GM21528 (cell line): ENCODE measurements at regions not wholly inside any gene's neighbourhood (a gene's known extent, or its start where the extent isn't known, plus 50 kb on each side); places are given as distances from the start of the nearest gene placed in this dataset.
"Not testable (repeated sequence)": the region's sequence is repeated elsewhere in the genome, so short reads cannot be mapped to it uniquely, and the experiment has no call there.

Experiments used
- ATAC-seq: cut with Tn5 transposase; IDR thresholded peaks from one replicate; pipeline ENCODE4 v1.9.1; 2021; ENCODE audit warnings: mild to moderate bottlenecking, moderate library complexity; ENCODE audit not compliant: unreplicated experiment, low FRiP score

DNA sequence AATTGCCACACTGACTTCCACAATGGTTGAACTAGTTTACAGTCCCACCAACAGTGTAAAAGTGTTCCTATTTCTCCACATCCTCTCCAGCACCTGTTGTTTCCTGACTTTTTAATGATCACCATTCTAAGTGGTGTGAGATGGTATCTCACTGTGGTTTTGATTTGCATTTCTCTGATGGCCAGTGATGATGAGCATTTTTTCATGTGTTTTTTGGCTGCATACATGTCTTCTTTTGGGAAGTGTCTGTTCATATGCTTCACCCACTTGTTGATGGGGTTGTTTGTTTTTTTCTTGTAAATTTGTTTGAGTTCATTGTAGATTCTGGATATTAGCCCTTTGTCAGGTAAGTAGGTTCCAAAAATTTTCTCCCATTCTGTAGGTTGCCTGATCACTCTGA, 148.5 kb upstream of the ACTBL2 start:
- not testable (repeated sequence) for ATAC-seq

DNA sequence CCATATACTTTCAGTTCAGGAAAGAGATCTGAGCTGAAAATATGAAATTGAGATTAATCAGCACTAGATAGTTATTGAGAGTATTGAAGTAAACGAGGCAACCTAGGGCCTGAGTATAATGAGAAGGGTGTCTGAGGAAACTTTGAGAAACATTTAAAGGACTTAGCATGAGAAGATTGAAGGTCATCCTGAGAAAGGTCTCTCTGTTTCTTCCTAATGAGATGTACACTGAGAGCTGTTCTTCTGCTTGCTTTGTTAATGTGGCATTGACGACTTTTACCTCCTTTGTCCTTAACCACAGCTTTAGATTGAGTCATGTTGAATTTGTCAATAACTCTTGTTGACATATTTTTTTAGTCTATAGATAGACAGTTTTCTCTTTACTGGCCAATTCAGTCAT, 145.1 kb upstream of the ACTBL2 start:
- no peak for ATAC-seq

DNA sequence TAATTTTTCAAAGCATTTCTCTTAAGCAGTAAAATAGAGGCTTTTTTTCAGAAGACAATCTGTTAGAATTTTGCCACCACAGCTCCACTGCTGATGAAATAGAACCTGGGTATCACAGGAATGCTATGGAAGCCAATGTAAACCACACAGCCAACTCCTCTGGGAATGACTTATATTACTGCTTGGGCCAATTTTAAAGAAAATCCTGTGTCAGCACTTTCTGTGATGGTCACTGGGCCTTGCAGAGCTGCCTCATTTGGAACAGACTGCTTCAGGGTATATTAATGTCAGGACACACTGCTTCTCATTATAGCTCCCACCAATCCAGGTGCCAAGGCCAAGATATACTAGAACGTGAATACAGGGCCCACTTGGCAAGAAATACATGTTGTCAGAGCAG, 144.1 kb upstream of the ACTBL2 start:
- ATAC-seq: no peak

DNA sequence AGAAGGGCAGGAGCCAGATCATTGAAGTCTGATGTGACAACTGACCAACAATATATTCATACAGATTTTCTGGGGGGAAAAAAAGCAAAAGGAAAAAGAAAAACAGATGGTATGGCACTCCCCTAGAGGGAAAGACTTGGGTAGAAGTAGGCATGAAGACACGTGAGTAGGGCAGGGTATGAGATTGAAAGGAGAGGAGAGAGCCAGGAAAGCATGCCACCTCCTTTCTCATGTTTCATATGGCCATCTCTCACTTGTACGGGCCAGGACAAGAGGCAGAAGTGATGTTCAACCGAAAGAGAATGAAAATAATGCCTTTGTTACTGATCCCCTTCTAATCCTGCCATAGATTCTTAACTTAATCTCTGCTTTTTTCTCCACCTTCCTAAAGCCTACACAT, 139.0 kb upstream of the ACTBL2 start:
- ATAC-seq: no peak

DNA sequence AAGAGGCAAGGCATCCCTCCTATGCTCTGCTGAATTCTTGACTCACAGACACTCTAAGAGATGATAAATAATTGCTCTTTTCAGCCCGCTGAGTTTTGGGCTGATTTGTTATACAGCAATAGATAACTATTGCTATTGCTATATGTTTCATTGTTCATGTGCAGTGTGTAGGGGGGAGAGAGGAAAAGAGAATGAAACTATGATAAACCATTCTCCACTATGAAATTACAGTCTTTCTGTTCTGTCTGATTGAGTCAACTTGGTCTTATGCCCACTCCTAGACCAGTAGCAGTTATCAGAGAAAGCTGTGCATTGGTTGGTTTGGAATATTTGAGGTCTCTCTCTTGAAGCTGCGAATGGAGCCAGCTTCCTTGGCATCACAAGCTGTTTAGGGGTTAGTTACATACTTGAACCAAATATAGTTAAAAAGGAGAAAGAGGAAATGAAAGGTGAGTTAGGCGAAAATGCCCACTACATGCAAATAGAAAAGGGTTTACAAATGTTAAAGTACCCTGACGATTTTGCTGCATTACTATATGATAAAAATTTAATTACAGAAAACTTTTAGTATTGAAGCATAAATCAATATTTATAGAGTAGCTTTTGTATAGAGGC, 136.3 kb upstream of the ACTBL2 start:
- ATAC-seq: no peak

DNA sequence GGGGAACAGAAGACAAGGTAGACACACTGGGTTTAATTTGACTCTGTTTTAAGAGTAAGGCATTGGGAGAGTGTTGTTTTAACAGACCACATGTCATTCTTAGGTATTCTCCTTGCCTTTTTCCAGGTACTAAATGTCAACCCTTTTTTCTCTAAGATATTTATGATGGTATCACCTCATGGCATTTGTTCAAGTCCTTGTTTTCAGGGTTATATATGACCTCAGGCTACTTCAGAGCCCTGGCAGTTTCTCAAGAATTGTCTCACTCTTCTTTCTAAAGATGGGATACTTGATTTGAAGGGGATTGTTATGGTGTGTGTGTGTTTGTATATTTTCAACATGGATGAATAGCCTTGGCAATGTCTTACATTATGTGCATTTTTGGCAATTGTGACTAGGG, 131.1 kb upstream of the ACTBL2 start:
- no peak for ATAC-seq

DNA sequence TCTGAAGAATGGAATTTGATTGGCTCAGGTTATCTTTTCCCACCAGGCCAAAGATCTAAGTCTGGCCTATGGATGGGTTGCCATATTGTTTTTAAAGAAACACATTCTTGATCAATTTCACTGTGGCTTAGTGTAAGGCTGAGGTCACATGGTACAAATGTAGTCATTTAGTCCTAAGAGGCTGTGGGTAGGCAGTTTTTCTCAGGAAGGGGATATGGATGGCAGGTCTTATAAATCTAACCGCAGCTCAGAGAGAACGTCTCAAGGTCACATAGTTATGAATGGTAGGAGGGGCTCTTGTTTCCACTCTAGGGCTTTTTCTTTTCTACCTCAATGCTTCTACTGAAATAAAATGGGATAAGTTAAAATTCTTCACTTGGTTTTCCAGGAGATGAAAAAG, 128.6 kb upstream of the ACTBL2 start:
- no peak for ATAC-seq

DNA sequence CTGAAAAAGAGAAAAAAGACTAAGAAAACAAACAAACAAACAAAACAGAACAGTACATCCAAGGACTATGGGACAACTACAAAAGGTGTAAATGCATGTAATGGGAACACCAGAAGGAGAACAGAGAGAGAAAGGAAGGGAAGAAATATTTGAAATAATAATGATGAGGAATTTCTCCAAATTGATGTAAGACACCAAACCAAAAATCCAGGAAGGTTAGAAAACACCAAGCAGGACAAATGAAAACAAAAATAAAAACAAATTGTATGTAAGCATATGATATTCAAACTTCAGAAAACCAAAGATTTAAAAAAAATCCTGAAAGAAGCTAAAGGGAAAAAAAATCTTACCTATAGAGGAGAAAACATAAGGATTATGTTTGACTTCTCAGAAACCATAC, 125.9 kb upstream of the ACTBL2 start:
- ATAC-seq: no peak

DNA sequence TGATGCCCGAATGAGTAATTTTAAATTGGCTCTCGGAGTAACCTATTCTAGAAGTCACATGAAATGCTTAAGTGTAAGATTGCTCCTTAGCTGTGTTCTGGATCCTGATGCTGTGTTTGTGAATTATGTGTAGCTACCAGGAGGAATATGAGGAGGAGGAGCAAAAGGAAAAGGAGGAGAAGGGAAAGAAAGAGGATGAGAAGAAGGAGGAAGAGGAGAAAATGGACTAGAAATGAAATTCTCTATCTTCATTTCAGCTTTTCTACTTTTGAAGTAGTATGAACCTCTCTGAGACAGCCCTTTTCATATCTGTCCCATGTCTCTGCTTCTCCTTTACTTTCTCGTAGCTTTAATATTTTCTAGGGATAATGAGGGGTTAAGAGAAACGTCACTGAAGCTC, 119.4 kb upstream of the ACTBL2 start:
- no peak for ATAC-seq

DNA sequence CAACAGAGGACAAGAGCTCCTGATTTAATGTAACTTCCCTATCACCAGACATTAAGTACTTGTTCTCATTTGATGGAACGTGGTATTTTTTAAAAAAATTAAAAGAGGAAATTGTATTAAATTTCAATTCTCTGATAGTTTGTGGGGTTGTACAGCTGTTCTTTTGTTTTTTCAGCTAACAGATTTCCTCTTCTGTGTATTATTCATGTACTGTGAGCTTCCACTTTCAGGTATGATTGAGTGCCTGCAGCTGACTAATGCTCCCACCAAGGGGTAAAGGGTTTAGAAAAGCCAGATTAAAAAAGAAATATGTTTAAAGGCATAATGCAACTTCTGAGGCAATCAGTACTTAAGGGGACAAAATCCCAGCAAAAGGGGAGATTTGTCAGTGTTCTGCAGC, 117.7 kb upstream of the ACTBL2 start:
- ATAC-seq: no peak

DNA sequence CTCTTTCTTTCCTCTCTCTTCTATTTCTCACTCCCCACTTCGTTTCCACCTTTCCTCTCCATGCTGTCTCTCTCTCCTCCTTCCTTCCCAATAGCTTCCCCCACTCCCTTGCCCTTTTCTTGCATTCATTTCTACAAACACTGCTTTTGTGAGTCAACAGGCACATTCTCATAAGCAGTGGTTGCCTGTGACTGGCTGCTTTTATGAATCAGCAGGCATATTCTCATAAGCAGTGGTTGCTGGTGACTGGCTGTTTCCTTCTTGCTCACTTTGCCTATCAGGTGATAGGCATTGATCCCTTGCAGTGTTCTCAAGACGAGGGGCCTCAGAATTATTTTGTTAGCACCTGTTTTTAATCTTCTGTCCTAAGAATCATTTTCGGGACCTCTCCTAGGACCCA, 116.1 kb upstream of the ACTBL2 start:
- no peak for ATAC-seq

DNA sequence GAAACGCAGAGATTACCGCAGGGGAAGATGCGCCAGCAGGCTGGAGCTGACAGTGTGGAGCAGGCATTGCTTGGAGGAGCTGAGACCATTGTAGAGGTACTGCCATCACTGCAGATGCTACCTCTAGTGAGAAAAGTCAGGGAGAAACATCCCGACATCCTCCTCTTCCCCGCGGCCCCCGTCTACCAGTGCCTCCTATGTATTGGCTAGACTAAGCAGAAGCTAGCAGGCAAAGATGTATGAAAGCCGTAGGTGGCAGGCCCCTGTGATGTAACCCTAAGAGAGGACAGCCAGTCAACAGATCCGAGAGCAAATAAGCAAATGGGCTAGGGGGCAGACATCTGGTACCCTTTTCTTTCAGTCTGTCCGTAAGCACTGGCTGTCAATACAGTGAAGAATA, 115.5 kb upstream of the ACTBL2 start:
- no peak for ATAC-seq

DNA sequence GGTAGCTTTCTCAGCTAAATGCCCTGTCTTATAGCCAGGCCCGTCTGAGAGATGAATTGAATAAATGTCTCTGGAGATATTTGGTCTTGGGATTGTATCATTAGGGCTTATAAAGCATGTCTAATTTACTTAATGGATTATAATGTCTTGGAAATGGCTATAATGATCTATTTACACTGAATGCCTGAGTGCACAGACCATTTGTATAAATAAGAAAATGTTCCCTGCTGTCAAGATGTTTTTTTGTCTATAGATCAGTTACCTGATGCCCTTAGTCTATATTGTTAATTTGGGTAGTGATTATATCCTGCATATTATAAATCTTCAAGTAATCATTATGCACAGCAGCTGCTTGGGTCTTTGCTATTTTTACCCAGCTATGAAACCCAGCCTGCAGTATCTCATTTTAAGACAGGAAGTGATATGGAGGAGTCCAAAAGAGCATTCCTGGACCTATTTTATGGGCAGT, 112.9 kb upstream of the ACTBL2 start:
- ATAC-seq: no peak

DNA sequence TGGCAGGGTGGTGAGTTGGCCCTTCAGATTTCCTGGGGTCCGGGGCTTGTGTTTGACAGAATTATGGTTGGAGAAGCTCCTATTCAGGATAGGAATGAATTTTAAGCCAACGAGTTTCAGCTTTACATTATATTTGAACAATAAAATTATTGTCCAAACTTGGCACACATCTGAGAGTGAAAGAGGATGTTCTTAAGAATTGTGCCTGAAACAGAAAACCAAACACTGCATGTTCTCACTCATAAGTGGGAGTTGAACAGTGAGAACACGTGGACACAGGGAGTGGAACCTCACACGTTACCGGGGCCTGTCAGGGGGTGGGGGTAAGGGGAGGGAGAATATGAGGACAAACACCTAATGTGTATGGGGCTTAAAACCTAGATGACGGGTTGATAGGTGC, 111.8 kb upstream of the ACTBL2 start:
- no peak for ATAC-seq

DNA sequence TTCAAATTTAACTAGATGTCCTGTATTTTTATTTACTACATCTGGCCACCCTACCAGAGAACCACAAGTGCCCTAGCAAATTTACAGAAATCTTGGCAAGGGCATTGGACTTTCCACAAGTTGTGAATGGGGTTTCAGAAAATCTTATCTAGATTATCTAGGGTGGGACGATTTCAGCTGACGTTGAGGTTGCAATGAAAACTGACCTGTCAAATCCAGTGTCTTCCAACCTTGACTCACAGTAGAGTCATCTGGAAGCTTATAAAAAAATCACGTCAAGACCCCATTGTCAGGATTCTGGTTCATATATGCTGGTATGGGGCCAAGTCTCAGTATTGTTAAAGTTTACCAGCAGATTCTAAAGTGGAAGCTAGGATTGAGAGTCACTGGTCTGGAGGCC, 109.6 kb upstream of the ACTBL2 start:
- no peak for ATAC-seq

DNA sequence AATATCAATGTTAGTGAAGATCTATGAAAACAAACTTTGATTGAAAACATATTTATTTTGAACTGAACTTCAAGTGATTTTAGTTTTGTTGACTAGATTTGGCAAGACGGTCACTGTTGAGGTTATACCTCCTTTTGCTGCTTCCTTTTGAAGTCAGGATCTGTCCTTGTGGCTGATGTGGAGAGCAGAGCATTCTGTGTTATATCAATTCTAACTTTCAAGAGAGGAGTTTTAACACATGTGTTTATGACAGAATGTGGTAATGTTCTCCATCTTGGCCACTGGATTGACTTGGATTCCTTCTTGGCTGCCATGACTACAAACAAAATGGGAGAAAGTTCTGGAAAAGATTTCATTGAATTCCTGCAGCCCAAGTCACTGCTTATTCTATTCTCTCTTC, 104.0 kb upstream of the ACTBL2 start:
- no peak for ATAC-seq

DNA sequence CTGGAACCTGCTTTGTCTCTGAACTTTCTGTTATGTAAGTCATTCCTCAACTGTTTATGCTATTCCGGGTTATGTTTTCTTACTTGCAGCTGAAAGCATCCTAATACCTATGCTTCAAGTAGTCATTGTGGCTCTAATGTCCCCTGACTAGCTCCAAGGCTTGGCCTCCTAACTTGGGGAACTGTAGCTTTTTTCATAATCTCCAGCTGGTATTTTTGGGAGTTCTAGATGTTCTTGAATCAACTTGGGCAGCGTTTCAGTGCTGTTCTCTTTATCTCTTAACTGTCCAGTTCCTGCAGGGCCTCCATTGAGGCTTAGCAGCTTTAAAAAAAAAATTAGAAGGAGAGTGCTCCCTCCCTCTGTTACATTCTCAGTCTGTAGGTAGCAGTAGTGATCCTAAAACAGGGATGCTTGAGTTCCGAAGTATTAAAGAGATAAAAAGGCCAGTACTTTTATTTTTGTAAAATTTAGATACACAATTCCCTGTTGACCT, 100.0 kb upstream of the ACTBL2 start:
- no peak for ATAC-seq

DNA sequence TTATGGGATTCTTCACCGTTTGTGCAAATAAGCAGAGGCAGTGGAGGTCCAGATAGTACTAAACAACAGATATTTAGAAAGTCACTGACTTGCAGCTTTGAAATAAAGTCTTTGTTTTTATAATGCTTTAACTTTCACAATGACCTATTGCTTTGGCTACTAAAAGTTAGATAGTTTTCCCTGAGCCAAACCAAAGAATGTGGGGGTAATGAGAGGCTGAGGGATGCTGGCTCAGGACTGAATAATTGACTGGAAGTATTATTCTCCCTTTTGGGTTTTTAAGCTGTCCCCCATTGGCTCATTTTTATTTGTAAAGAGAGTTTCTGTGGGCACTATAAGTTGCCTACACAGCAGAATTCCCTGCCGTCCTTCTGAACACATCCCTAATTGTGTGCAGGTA, 99.2 kb upstream of the ACTBL2 start:
- no peak for ATAC-seq

DNA sequence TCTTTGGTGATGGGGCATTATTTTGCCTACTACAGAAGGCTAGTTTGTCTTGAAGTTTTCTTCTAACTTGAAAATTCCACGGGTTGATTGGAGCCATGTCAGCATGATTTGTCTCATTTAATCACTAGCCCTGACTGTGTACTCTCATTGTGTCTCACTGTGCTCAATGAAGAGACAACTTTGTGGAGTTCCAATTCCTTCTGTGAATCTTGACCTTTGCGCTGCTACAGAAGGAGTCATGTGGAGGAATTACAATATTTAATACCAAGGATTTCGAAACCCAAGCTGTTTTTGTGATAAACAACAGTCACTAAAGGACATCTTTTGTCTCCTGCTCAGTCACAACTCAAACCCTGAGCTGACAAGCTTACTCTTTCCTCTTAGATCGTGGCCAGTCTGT, 98.6 kb upstream of the ACTBL2 start:
- ATAC-seq: no peak

DNA sequence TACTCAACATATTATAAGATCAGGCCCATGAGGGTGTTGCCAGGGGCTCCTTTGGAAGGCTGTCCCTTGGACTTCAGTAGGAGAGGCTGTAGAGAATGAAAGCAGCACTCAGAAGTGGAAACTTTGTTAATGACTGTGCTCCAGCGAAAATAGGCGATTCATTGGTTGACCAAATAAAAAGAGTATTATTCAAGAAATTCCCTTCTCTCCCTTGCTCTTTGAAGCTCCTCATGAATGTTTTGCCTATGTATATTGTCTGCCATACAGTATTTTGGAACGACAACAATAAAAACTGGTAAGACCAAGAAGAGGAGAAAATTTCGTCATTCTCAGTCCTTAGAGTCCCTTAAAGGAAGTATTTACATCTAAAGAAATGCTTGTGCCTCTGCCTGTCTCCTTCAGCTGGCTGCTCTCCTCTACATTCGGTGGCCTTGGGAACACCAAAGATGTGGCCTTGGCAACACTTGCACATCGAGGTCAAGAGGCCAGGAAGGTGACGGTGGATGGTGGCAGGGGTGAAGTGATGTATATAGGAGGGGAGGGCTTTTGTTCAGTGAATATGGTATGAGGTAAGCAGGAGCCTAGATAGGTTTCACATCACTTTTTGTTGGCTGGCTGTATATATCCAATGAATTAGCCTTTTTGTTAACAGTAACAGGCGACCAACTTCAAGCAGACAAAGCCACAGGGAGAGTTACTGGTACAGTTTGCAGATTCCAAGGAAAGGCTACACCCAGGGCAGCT, 95.0 kb upstream of the ACTBL2 start:
- no peak for ATAC-seq

DNA sequence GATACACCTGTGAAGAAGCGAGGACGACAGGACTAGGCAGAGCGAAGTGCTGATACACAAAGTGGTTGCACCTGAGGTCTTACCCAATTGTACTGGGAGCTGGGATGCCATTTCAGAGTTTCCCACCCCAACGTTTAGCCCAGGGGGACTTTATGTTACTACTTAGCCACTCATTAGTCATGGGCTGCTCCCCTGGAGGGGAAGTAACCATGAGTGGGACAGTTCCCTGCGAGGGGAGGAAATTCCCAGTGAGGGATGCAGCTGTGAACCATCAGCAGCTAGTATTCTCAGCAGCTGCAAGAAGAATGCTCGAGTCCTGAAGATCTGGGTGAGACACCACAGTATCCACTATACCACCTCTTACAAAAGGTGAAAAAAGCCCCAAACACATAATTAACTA, 93.7 kb upstream of the ACTBL2 start:
- ATAC-seq: no peak

DNA sequence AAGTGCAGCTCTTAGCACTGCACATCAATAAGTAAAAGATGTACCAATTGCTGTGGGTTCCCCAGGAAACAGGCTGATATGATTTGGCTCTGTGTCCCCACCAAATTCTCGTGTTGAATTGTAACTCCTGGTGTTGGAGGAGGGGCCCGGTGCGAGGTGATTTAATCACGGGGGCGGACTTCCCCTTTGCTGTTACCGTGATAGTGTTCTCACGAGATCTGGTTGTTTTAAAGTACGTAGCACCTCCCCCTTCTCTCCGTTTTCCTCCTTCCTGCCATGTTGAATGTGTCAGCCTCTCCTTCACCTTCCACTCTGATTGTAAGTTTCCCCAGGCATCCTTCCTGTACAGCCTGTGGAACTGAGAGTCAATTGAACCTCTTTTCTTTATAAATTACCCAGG, 93.2 kb upstream of the ACTBL2 start:
- no peak for ATAC-seq
